GM12892 (cell line): ENCODE measurements at regions not wholly inside any gene's neighbourhood (a gene's known extent, or its start where the extent isn't known, plus 50 kb on each side); places are given as distances from the start of the nearest gene placed in this dataset.

Experiments
- POLR2A ChIP-seq: IDR thresholded peaks from 2 replicates; pipeline ENCODE4 v1.6.1; 2011; ENCODE audit warnings: low read depth, low read length, control low read depth
- POLR2AphosphoS5 ChIP-seq: IDR thresholded peaks from 2 replicates; pipeline ENCODE4 v1.6.1; 2011; ENCODE audit warnings: low read depth, low read length, control low read depth
- TAF1 ChIP-seq: IDR thresholded peaks from 2 replicates; pipeline ENCODE4 v1.6.1; 2011; ENCODE audit warnings: low read depth, mild to moderate bottlenecking, control low read depth, low read length, borderline replicate concordance

DNA sequence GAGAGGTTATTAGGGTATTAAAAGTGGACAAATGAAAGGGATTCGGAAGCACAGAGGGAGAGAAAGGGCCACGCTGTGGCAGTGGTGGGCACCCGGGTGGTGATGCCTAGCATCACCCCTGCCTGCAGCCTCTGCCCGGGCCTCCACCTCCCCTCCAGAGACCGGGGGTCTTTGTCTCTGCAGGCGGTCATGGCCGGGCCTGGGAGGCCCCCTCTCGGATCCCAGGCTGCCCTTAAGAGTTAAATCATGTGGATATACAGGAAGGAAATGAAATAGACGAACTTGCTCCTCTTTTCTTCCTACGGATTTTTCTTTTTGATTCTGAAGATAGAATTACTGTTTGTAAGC lies 319.6 kb downstream of the ZNF536 start:
- TF ChIP-seq POLR2A = no peak
- no peak for TF ChIP-seq POLR2AphosphoS5
- TF ChIP-seq TAF1 = no peak
